GM21390 (cell line): ENCODE measurements at regions not wholly inside any gene's neighbourhood (a gene's known extent, or its start where the extent isn't known, plus 50 kb on each side); places are given as distances from the start of the nearest gene placed in this dataset.

Experiments
- ATAC-seq: cut with Tn5 transposase; IDR thresholded peaks from one replicate; pipeline ENCODE4 v1.9.1; 2021; ENCODE audit not compliant: unreplicated experiment

GRCh38 chr18:64203295-64203694 is 54.4 kb upstream of the LINC00305 start:
- no peak for ATAC-seq

GRCh38 chr18:64202863-64203262 is 54.0 kb upstream of the LINC00305 start:
- no peak for ATAC-seq

GRCh38 chr18:64202210-64202836 is 53.4 kb upstream of the LINC00305 start:
- no peak for ATAC-seq

- ATAC-seq: no peak
Observed at GRCh38 chr18:64201781-64202180, 52.9 kb upstream of the LINC00305 start.

- ATAC-seq: no peak
Observed at GRCh38 chr18:64199581-64199980, 50.7 kb upstream of the LINC00305 start.
